HL-60/S4 treated with retinoic acid at 250 ng/mL for 4 days and 3 days (cell line): ENCODE measurements at regions not wholly inside any gene's neighbourhood (a gene's known extent, or its start where the extent isn't known, plus 50 kb on each side); places are given as distances from the start of the nearest gene placed in this dataset.

ENCODE experiments used
- in situ Hi-C: fragments of 300-500 bp; cut with MboI; formaldehyde crosslinking; loops from 2 replicates; pipeline ENCODE4 v1.7.0; 2022; ENCODE audit warnings: low sequenced_read_pairs

- in situ Hi-C loops, result no loop called here
Observed at GRCh38 chr2:217662984-217663602, 339.7 kb downstream of the TNS1 start.

DNA sequence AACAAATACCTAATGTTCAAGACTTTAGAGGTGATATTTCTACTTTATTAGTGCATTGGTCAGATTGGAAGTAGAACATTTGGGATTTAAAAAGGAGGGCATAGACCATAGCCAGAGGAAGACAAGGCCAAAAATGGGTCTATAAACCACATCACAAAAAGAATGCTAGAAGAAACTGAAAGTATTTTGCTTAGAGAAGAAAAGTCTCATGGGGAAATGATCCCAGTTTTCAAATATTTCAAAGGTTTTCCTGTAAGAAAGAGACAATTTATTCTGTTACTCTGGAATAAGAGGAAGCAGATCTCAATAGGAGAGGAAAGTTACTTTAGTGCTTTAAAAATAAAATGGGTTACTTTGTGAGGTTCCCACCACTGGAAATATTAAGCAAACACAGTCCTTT lies 341.4 kb downstream of the TNS1 start:
- in situ Hi-C loops, result no loop called here

- in situ Hi-C loops, result no loop called here
Observed at GRCh38 chr2:217660423-217660822, 342.4 kb downstream of the TNS1 start.

- in situ Hi-C loops, result no loop called here
Observed at GRCh38 chr2:217658806-217659205, 344.0 kb downstream of the TNS1 start.

GRCh38 chr2:217657252-217657651 lies 345.5 kb downstream of the TNS1 start:
- in situ Hi-C loops, result no loop called here

- in situ Hi-C loops, result no loop called here
Observed at GRCh38 chr2:217656316-217656715, 346.5 kb downstream of the TNS1 start.

DNA sequence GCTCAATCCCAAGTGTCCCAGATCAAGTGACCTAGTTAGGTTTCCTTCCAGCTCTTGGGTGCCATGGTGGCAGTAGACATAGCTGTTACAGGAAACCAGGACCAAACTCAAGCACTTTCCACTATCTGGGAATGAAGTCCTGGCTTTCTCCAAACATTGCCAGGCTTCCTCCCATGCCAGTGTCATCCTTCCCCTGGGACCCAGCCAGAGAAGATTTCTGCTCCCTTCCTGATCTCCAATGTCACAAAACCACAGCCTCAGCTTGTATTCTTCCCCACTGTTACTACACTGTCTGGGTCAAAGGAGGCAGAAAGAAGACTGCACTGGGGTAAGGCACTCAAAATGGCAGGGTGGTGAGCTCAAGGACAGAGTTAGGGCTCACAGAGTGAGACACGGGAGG lies 347.1 kb downstream of the TNS1 start:
- in situ Hi-C loops, result no loop called here

- in situ Hi-C loops, result no loop called here
Observed at GRCh38 chr2:217654168-217654567, 348.6 kb downstream of the TNS1 start.

DNA sequence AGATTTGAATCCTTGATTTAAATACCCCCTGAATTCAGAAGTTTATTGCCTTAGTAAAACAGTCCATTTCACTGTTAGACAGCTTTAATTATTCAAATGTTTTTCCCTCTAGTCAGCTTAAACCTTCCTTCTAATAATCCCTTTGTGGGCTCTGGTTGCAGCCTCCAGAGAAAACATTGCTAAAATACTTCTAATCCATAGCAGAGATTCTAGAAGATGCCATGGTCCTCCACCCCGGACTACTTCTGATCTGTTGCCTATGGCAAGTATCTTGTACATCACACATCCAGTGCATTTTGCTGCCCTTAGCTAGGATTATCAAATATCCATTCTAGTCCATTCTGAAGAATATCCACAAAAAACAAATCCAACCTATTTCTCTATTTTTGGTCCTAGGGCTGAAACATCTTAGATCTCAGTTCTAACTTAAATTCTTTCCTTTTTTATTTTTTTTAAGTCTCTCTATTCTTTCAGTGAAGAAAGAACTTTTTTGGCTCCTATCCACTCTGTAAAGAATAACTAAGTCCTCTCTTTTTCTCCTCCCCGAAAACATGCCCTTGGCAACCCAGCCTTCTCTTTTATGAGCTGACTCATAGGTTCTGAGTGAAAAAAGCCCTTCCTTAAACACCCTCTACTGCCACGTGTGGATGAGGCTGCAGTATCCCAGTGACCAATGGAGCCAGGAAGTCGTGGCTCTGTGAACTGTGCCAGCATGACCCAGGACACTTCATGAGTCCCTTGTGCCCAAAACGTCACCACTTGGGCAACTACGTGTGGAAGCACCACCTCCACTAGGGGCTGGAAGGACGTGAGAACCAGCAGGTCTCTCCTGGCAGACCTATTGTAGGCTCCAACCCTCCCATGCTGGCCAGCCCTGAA lies 349.8 kb downstream of the TNS1 start:
- in situ Hi-C loops, result no loop called here

DNA sequence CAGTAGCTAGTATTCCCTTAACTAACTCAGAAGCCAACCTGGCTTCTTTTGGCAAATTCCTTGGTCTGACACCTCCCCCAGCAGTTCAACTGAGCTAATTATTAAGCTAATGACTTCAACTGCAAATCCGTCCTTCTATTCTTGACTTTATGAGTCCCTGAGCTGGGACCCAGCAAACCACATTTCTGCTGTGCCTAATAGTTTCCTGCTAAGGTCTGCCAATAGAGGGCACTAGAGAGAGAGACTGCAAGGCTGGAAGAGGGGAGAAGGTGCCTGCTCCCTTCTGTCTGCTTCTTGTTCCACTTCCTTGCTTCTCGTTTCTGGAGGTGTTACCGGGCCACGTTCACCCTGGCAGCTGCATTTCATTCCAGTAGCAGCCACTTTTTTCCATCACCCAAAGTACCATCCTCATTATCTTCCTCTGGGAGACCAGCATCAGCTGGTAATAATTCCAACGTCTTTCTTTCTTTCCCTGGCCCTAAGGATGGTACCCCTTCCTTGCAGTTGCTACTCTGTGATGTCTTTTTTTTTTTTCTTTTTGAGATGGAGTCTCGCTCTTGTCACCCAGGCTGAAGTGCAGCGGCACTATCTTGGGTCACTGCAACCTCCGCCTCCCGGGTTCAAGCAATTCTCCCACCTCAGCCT lies 352.0 kb downstream of the TNS1 start:
- in situ Hi-C loops, result no loop called here

DNA sequence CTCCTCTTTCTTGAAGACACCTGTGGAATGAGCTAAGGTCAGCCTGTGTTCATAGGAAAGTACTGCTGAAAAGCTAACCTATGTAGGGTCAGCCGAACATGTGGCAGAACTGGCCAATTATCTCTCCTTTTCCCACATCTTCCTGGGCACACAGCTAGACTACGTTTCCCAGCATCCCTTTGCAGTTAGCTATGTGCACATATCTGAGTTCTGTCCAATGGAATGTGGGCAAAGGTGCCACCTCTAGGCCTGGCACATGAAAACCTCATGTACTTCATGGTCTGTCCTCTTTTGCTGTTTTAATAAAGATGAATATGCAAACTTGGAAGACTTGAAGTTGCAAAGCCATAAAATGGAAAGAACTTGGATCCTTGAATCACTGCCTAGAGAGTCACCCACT lies 352.6 kb downstream of the TNS1 start:
- in situ Hi-C loops, result no loop called here

- in situ Hi-C loops, result no loop called here
Observed at GRCh38 chr2:217647925-217648324, 354.9 kb downstream of the TNS1 start.

DNA sequence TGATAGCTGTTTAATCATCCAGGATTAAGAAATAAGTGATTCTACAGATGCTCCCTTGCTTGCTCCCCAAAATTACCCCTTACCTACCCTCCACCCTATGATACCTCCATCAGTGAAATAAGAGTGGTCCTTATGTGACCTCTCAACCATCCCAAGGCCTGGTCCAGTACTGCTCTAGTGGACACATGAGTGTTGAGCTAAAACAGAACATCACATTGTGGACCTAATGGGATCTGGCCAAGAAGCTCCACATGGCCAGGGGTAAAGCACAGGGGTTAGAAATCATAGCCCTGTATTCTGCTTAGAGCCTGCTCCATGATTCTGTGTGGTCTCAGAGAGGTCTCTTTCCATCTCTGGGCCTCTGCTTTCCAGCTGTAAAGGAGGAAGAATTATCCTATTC lies 355.6 kb downstream of the TNS1 start:
- in situ Hi-C loops, result no loop called here

DNA sequence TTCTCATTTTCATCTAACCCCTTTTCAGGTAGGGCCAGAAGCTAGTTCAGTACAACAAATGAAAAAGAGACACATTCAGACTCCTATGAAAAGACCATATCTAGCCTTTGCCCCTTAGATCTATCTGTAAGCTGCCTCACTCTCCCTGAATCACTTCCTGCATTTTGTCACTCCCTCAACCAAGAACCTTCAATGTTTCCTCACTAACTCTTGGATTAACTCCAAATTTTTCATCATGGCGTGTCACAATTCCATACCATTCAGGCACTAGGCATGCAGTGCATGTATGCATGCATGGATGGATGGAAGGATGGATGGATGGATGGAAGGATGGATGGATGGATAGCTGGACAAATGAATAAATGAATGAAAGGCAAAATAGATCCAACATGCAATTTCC lies 356.9 kb downstream of the TNS1 start:
- in situ Hi-C loops, result no loop called here

DNA sequence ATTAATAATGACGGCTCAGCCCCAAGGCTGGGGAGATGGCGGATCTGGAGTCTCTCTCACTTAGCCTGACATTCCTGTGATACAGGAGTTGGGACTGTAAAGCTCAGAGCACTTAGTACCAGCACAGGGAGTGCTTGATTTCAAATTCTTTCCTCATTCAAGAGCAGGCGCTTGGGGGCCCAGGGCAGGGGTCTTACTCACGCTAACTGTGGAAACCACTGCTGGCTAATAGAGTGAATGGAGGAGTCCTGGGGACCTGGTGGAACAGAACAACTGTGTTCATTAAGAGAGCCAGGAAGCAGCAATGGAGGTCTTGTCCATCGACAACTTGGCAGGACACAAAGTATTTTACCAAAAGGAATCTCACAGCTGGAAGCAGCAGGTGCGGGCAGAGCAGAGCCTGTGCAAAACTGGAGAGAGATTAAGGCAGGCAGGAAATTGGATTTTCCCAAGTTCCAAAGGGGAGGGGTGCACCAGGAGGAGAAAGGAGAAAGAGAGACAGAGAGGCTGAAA lies 358.9 kb downstream of the TNS1 start:
- in situ Hi-C loops, result no loop called here

DNA sequence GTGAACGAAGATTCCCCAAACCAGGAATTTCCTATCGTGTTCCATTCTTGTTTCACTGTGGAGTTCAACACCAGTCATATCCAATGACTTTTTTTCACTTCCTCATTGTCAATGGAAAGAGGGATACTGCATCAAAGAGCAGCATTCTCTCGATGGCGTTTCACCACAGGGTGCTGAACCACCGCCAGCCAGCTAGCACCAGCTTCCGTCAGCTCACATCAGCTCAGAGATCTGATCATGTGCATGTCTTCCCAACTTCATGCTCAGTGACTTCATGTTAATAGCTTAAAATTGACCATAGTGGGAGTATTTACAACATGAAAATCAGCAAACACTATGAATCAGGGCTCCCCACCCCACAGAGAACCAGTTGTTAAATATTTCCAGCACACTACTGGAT lies 359.9 kb downstream of the TNS1 start:
- in situ Hi-C loops, result no loop called here

GRCh38 chr2:217641960-217642359 lies 360.8 kb downstream of the TNS1 start:
- in situ Hi-C loops, result no loop called here

- in situ Hi-C loops, result no loop called here
Observed at GRCh38 chr2:217639481-217639880, 363.3 kb downstream of the TNS1 start.

- in situ Hi-C loops, result no loop called here
Observed at GRCh38 chr2:217638533-217638932, 364.3 kb downstream of the TNS1 start.

GRCh38 chr2:217638031-217638430 lies 364.8 kb downstream of the TNS1 start:
- in situ Hi-C loops, result no loop called here

DNA sequence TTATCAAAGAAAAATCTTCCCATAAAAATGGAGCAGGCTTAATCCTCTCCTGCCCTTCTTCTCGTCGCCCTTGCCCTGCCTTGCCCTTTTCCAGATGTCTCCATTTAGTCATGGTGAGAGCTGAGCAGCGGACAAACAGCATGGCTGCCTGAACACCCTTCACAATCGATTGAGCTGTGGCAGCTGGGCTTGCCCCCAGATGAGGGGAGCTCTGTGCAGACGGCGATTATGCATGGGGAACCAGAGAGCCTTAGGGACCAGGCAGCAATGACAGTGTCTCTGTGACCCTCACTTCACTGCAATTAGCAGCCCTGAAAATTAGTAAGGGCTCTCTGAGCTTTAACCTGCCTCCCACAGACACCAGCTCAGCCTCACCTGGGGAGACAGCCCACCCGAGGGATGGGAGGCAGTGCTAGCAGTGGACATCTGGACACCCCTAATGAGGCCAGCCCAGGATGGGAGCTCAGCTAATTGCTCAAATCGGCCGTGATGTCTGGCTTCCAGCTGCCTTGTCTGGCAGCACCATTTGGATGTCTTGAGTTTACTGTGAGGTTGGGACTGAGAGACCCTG lies 365.7 kb downstream of the TNS1 start:
- in situ Hi-C loops, result no loop called here
